ENCODE measurements at regions not wholly inside any gene's neighbourhood (a gene's known extent, or its start where the extent isn't known, plus 50 kb on each side); places are given as distances from the start of the nearest gene placed in this dataset.

DNA sequence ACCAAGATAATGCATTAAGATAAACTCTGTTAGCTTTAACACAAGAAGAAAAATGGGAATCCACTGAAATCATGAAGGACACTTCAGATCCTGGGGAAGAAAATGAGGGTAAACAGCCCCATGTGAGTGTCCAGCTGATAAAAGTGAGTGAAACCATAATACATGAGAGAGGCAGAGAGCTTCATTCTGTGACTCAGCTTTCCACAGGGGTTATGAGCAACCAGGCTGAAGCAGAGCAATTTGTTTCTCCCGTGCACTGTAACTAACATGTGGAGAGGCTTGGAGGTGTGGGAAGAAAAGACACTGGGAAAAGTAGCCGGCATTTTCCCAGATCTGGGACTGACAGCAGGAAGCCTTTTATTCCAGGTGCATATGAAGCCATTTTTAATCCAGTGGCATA is 971.7 kb downstream of the ANKRD7 start:
- intact Hi-C loops (cut with micrococcal nuclease) (no loop called here), dilution Hi-C loops (cut with HindIII; ENCODE audit: low sequenced_read_pairs, unreplicated experiment) (no loop called here), in situ Hi-C loops (cut with MboI; ENCODE audit: low sequenced_read_pairs) (no loop called here)
- no peaks in the 10 kb centered on the region for H3K9me1 ChIP-seq (ENCODE audit: insufficient read depth, low read length)
- CTCF ChIA-PET: no interaction called here
- no peak overlapping the region for H3K4ac ChIP-seq (ENCODE audit: low read depth, low read length)
- H3K4me1 ChIP-seq (ENCODE audit: control insufficient read depth, insufficient read depth, low read length): no peaks in the 10 kb centered on the region
- H3K4me2 ChIP-seq (ENCODE audit: low read depth, low read length): no peak overlapping the region
- peaks cover 3% of the 10 kb centered on the region; the same call in 1 of the 2 replicates for H3K9me3 ChIP-seq (ENCODE audit: control insufficient read depth, insufficient read depth, low read length)
- H3K36me3 ChIP-seq (ENCODE audit: control insufficient read depth, insufficient read depth, low read length): no peaks in the 10 kb centered on the region
- no peak overlapping the region for H4K91ac ChIP-seq (ENCODE audit: insufficient read depth, low read depth, low read length)
- no peak overlapping the region for H3K23ac ChIP-seq (ENCODE audit: low read depth, low read length)
- no peak overlapping the region for H2BK120ac ChIP-seq (ENCODE audit: low read depth, low read length)
- no peak overlapping the region for H2AFZ ChIP-seq (replicated peaks; ENCODE audit: low read length, poor library complexity)
- H4K20me1 ChIP-seq (ENCODE audit: insufficient read depth, low read length): no peaks in the 10 kb centered on the region
- H2BK20ac ChIP-seq (ENCODE audit: low read depth, low read length): no peak overlapping the region
- no peak overlapping the region for H3K9ac ChIP-seq (ENCODE audit: low read depth, low read length)
- no peak overlapping the region for H3K4me3 ChIP-seq (ENCODE audit: insufficient read depth, low read depth, low read length)
- H4K5ac ChIP-seq (ENCODE audit: low read depth, low read length): no peak overlapping the region
- no peak for TF ChIP-seq MAZ (IDR thresholded peaks at IDR 0.05; ENCODE audit: borderline replicate concordance, low read depth, low read length)
- TF ChIP-seq, protein P1, sequence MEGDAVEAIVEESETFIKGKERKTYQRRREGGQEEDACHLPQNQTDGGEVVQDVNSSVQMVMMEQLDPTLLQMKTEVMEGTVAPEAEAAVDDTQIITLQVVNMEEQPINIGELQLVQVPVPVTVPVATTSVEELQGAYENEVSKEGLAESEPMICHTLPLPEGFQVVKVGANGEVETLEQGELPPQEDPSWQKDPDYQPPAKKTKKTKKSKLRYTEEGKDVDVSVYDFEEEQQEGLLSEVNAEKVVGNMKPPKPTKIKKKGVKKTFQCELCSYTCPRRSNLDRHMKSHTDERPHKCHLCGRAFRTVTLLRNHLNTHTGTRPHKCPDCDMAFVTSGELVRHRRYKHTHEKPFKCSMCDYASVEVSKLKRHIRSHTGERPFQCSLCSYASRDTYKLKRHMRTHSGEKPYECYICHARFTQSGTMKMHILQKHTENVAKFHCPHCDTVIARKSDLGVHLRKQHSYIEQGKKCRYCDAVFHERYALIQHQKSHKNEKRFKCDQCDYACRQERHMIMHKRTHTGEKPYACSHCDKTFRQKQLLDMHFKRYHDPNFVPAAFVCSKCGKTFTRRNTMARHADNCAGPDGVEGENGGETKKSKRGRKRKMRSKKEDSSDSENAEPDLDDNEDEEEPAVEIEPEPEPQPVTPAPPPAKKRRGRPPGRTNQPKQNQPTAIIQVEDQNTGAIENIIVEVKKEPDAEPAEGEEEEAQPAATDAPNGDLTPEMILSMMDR (conservative IDR thresholded peaks at IDR 0.05; ENCODE audit: low read depth, low read length): no peak
- TF ChIP-seq, protein P2, sequence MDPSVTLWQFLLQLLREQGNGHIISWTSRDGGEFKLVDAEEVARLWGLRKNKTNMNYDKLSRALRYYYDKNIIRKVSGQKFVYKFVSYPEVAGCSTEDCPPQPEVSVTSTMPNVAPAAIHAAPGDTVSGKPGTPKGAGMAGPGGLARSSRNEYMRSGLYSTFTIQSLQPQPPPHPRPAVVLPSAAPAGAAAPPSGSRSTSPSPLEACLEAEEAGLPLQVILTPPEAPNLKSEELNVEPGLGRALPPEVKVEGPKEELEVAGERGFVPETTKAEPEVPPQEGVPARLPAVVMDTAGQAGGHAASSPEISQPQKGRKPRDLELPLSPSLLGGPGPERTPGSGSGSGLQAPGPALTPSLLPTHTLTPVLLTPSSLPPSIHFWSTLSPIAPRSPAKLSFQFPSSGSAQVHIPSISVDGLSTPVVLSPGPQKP (IDR thresholded peaks at IDR 0.05; ENCODE audit: borderline replicate concordance, low read depth, low read length): no peak
- no peak for TF ChIP-seq MAFK (IDR thresholded peaks at IDR 0.05; ENCODE audit: low read depth, low read length)
- TF ChIP-seq CEBPB (IDR thresholded peaks at IDR 0.05; ENCODE audit: low read depth, low read length): no peak
- no peak for TF ChIP-seq SMC3 (IDR thresholded peaks at IDR 0.05; ENCODE audit: low read depth, low read length)
- no peak for TF ChIP-seq MXI1 (IDR thresholded peaks at IDR 0.05; ENCODE audit: borderline replicate concordance, low read depth, low read length)
- no peak for TF ChIP-seq POLR2A (IDR thresholded peaks at IDR 0.05; ENCODE audit: low read depth, low read length)
- TF ChIP-seq CHD1 (IDR thresholded peaks at IDR 0.05; ENCODE audit: low read depth, low read length): no peak
- TF ChIP-seq NFE2L2 (IDR thresholded peaks at IDR 0.05; ENCODE audit: low read depth, low read length): no peak
- TF ChIP-seq FOS (IDR thresholded peaks at IDR 0.05; ENCODE audit: low read depth, low read length): no peak
- DNase-seq (no peak), ATAC-seq (ENCODE audit: low read depth) (no peak)
- no peak overlapping the region for H3K14ac ChIP-seq (replicated peaks; ENCODE audit: low read depth, low read length)
- no peak overlapping the region for H4K8ac ChIP-seq (ENCODE audit: low read depth in 2 of 2, low read length in 2 of 2)
- no peak overlapping the region for H3K56ac ChIP-seq (ENCODE audit: extremely low read depth, insufficient read depth, low read length)
- no CpG with 5 or more reads among the region's 2 CpGs for WGBS, 2 experiments (ENCODE audit: extremely low coverage in 2 of 2, insufficient read length in 1 of 2)
- POLR2A ChIA-PET (ENCODE audit: unreplicated experiment): no interaction called here
- H3K79me1 ChIP-seq (ENCODE audit: low read depth in 1 of 2, low read length in 2 of 2): no peaks in the 10 kb centered on the region
- H2BK5ac ChIP-seq (ENCODE audit: low read depth, low read length, poor library complexity, severe bottlenecking): no peak overlapping the region
- H2AK9ac ChIP-seq (replicated peaks; ENCODE audit: low read depth, low read length, poor library complexity): no peak overlapping the region
- H3K27me3 ChIP-seq (ENCODE audit: control insufficient read depth, insufficient read depth, low read length): no peaks in the 10 kb centered on the region
- no peak overlapping the region for H2BK15ac ChIP-seq (ENCODE audit: low read depth, low read length)
- H3K18ac ChIP-seq (ENCODE audit: low read depth, low read length): no peak overlapping the region
- BruUV-seq (replicated peaks): no TSS peak
- no peak overlapping the region for H3K27ac ChIP-seq (ENCODE audit: insufficient read depth, low read length)
- no peak overlapping the region for H2AK5ac ChIP-seq (ENCODE audit: low read depth, low read length)

Measured in IMR-90 (cell line).